Stimulated activated naive CD8-positive, alpha-beta T cell treated with anti-CD3 and anti-CD28 coated beads, Interleukin-15, Interleukin-2, amounts not matched to agents 100 ng/mL and 50 ng/mL, for 24 hours (primary cell): ENCODE measurements at regions not wholly inside any gene's neighbourhood (a gene's known extent, or its start where the extent isn't known, plus 50 kb on each side); places are given as distances from the start of the nearest gene placed in this dataset.

ENCODE experiments used
- H3K27ac Mint-ChIP-seq: one replicate; pipeline ENCODE4 v1.8.0; 2021; ENCODE audit warnings: mild to moderate bottlenecking, mixed read lengths
- H3K27me3 Mint-ChIP-seq: one replicate; pipeline ENCODE4 v1.8.0; 2021; ENCODE audit warnings: mixed read lengths
- H3K36me3 Mint-ChIP-seq: one replicate; pipeline ENCODE4 v1.8.0; 2021; ENCODE audit warnings: low read depth, mixed read lengths
- H3K4me1 Mint-ChIP-seq: one replicate; pipeline ENCODE4 v1.8.0; 2021; ENCODE audit warnings: low read depth, mixed read lengths
- H3K4me3 Mint-ChIP-seq: one replicate; pipeline ENCODE4 v1.8.0; 2021; ENCODE audit warnings: mild to moderate bottlenecking, mixed read lengths
- H3K9me3 Mint-ChIP-seq: one replicate; pipeline ENCODE4 v1.8.0; 2021; ENCODE audit warnings: mixed read lengths

DNA sequence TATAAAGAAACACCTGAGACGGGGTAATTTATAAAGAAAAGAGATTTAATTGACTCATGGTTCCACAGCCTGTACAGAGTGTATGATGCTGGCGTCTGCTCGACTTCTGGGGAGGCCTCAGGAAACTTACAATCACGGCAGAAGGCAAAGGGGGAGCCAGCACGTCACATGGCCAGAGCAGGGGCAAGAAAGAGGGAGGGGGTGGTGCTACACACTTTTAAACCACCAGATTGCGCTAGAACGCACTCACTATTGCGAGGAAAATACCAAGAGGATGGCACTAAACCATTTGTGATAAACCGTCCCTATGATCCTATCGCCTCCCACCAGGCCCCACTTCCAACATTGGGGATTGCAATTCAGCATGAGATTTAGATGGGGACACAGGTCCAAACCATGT lies 79.7 kb upstream of the CARD18 start:
- no peaks in the 10 kb centered on the region for H3K4me1 Mint-ChIP-seq
- peaks cover 9% of the 10 kb centered on the region for H3K27me3 Mint-ChIP-seq
- no peaks in the 10 kb centered on the region for H3K9me3 Mint-ChIP-seq
- no peak overlapping the region for H3K27ac Mint-ChIP-seq
- no peaks in the 10 kb centered on the region for H3K36me3 Mint-ChIP-seq
- no peak overlapping the region for H3K4me3 Mint-ChIP-seq

DNA sequence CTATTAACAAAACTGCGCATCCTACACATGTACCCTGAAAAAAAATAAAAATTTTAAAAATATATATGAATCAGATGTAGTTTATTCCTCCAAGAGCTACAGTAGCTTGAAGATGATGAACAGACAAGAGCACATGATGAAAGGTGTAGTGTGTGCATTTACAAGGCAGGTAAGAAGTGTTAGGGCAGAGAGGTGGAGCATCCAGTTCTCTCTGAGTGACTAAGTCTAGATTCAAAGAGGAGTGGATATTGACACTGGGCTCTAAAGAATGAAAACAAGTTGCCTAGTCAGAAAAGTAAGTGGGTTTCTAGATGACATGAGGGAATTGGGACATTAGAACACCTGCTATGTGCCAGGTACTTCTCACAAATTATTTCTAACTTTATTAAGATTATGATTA lies 76.0 kb upstream of the CARD18 start:
- no peak overlapping the region for H3K4me3 Mint-ChIP-seq
- no peaks in the 10 kb centered on the region for H3K4me1 Mint-ChIP-seq
- H3K27ac Mint-ChIP-seq = no peak overlapping the region
- H3K36me3 Mint-ChIP-seq = no peaks in the 10 kb centered on the region
- H3K27me3 Mint-ChIP-seq = peaks cover 6% of the 10 kb centered on the region
- no peaks in the 10 kb centered on the region for H3K9me3 Mint-ChIP-seq

DNA sequence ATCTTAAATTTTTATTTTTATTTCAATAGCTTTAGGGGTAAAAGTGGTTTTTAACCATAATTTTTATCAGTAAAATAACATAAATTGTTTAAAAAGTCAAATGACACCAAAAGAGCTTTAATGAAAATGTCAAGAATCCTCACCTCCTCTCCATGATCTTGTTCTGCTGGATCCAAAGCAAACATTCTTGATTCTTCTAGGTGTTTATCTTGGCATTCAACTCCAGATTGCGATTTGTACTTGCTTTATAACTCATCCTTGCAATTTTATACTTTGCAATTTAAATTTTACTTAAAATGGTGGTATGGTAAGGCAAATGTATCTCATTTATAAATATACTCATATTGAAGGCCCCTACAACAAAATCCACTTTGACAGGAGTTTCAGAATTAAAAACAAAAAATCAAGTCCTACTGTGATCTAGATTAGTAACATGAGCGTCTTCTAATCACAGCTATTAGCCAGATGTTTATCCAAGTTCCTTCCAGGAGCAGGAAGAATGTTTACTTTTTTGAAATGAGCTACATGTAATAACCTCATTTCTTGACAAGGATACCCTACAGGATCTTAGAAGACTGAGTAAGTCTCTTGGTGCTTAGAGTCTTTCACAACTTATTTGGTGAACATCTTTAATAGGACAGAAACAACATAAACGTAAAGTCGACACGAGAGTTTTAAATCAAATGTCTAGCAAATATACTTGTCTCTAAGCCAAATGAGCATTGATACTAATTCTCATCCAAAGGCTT lies 72.4 kb upstream of the CARD18 start:
- no peak overlapping the region for H3K4me3 Mint-ChIP-seq
- H3K27me3 Mint-ChIP-seq = peaks cover 2% of the 10 kb centered on the region
- no peak overlapping the region for H3K27ac Mint-ChIP-seq
- H3K36me3 Mint-ChIP-seq = no peaks in the 10 kb centered on the region
- no peaks in the 10 kb centered on the region for H3K9me3 Mint-ChIP-seq
- no peaks in the 10 kb centered on the region for H3K4me1 Mint-ChIP-seq

GRCh38 chr11:105208019-105208418 lies 68.5 kb upstream of the CARD18 start:
- Mint-ChIP-seq H3K4me1 (peaks cover 8% of the 10 kb centered on the region), H3K4me3 (no peak overlapping the region), H3K27me3 (no peaks in the 10 kb centered on the region), H3K9me3 (no peaks in the 10 kb centered on the region), H3K27ac (no peak overlapping the region), H3K36me3 (no peaks in the 10 kb centered on the region)

- Mint-ChIP-seq H3K27me3 (no peaks in the 10 kb centered on the region), H3K4me1 (peaks cover 16% of the 10 kb centered on the region), H3K9me3 (no peaks in the 10 kb centered on the region), H3K4me3 (no peak overlapping the region), H3K27ac (no peak overlapping the region), H3K36me3 (no peaks in the 10 kb centered on the region)
Observed at GRCh38 chr11:105206633-105207032, 67.1 kb upstream of the CARD18 start.

DNA sequence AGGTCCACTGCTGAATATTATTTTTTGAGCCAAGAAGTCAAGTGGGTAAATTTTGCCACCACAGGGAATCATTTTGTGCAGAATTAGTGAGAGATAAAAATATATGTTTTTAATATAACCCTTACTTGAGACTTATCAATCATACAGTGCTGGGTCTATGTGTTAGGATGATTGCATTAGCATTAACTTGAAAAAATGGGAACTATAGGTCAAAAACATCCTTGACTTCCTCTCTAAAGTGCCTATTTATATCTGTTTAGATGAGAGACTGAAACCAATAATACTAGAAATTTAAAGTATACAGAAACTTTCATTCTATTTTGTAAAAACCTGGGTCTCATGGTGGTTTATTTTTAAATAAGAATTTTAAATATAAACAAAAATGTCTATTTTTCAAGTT lies 65.1 kb upstream of the CARD18 start:
- Mint-ChIP-seq H3K27ac (no peak overlapping the region), H3K27me3 (no peaks in the 10 kb centered on the region), H3K9me3 (no peaks in the 10 kb centered on the region), H3K4me3 (no peak overlapping the region), H3K36me3 (no peaks in the 10 kb centered on the region), H3K4me1 (peaks cover 16% of the 10 kb centered on the region)

DNA sequence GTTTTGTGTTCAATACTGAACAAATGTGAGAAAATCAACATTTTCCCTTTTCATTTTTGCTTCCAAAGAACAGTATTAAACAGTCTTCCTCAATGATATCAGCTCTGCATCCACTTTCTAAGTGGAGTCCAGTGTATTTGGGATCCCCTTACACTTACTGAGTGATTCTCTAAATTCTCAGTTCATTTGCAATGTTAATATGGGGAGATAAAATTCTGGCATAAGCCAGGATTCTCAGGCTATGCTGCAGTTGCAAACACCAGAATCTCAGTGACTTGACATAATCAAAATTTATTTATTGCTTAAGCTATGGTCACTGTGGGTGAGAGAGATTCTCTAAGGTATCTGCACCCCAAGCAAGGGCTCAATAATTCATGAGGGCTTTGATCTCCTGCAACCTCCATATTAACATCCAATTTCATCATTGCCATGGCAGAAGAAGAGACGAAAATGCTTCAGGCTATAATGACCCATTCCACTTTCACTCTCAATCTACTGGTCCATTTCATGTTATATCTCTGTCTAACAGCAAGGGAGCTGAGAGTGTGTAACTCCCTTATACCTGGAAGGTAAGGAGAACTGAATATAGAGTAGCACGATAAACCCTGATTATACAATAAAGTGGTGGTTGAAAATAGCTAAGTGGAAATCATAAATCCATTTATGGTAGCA lies 64.1 kb upstream of the CARD18 start:
- Mint-ChIP-seq H3K27me3 (no peaks in the 10 kb centered on the region), H3K27ac (no peak overlapping the region), H3K4me1 (peaks cover 16% of the 10 kb centered on the region), H3K4me3 (no peak overlapping the region), H3K36me3 (no peaks in the 10 kb centered on the region), H3K9me3 (no peaks in the 10 kb centered on the region)

- Mint-ChIP-seq H3K9me3 (no peaks in the 10 kb centered on the region), H3K4me3 (no peak overlapping the region), H3K27ac (no peak overlapping the region)
Observed at GRCh38 chr11:105202844-105203548, 63.4 kb upstream of the CARD18 start.

DNA sequence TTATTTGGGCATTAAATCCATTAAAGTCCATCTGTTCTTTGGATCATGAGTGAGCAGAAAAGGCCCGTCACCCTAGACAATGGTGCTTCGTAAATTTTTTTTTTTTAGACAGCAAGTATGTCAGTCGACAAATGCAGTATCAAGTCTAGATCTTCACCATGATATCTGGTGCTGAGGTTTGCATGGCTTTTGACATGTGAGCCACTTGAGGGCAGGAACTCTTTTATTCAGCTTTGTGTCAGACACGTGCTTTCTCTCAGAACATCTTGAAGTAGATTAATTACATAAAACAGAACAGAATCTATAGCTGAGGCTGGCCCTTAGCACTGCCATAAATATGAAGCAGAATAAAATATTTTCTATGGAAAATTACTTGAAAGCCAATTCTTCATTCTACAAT lies 62.9 kb upstream of the CARD18 start:
- Mint-ChIP-seq H3K4me3 (no peak overlapping the region), H3K27ac (no peak overlapping the region), H3K27me3 (no peaks in the 10 kb centered on the region), H3K36me3 (no peaks in the 10 kb centered on the region), H3K9me3 (no peaks in the 10 kb centered on the region), H3K4me1 (peaks cover 16% of the 10 kb centered on the region)

More at GRCh38 chr11:105202844-105203548, 63.4 kb upstream of the CARD18 start:
- peaks cover 16% of the 10 kb centered on the region for H3K4me1 Mint-ChIP-seq
- no peaks in the 10 kb centered on the region for H3K36me3 Mint-ChIP-seq
- no peaks in the 10 kb centered on the region for H3K27me3 Mint-ChIP-seq

GRCh38 chr11:105201166-105201565 lies 61.6 kb upstream of the CARD18 start:
- Mint-ChIP-seq H3K4me1 (peaks cover 16% of the 10 kb centered on the region), H3K4me3 (no peak overlapping the region), H3K9me3 (no peaks in the 10 kb centered on the region), H3K36me3 (no peaks in the 10 kb centered on the region), H3K27ac (no peak overlapping the region), H3K27me3 (no peaks in the 10 kb centered on the region)

GRCh38 chr11:105197071-105197815 lies 57.7 kb upstream of the CARD18 start:
- Mint-ChIP-seq H3K27ac (no peak overlapping the region), H3K36me3 (no peaks in the 10 kb centered on the region), H3K9me3 (no peaks in the 10 kb centered on the region), H3K4me1 (peaks cover under 1% of the 10 kb centered on the region), H3K27me3 (no peaks in the 10 kb centered on the region), H3K4me3 (no peak overlapping the region)

DNA sequence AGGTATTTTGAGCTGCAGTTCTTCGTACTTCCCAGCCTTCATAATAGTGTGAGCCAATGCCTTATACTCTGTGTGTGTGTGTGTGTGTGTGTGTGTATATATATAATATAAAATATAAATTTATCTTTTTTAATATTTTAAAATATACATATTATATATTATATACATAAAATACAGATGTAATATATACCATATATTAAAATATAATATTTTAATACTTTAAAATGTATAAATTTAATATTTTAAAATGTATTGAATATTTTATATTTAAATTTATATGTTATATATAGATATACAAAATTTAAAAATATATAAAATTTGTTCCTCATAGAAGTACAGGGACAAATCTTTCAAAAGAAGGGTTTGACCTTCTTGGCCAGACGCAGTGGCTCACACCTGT lies 53.7 kb upstream of the CARD18 start:
- Mint-ChIP-seq H3K9me3 (no peaks in the 10 kb centered on the region), H3K36me3 (no peaks in the 10 kb centered on the region), H3K27ac (no peak overlapping the region), H3K27me3 (no peaks in the 10 kb centered on the region), H3K4me1 (no peaks in the 10 kb centered on the region), H3K4me3 (no peak overlapping the region)

GRCh38 chr11:105192115-105192514 lies 52.5 kb upstream of the CARD18 start:
- no peak overlapping the region for H3K4me3 Mint-ChIP-seq
- H3K4me1 Mint-ChIP-seq = no peaks in the 10 kb centered on the region
- no peaks in the 10 kb centered on the region for H3K27me3 Mint-ChIP-seq
- no peaks in the 10 kb centered on the region for H3K36me3 Mint-ChIP-seq
- H3K27ac Mint-ChIP-seq = no peak overlapping the region
- H3K9me3 Mint-ChIP-seq = no peaks in the 10 kb centered on the region

DNA sequence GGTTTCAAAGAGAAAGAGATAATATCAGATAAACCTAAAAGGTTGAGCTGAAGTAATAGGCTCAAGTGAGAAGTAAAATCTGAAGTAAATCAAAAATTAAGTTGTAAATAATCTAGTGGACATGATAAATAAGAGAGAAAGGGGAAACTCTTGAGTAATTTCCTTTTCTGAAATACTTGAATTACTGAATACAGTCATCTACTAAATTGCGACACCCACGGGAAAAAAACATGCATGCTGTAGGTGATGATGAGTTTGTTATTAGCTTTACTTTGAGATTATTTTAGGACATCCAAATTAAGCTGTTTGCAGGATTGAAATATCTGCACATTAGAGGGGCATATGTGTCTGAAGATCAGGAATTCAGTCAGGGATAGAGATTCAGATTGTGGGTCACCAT lies 50.0 kb upstream of the CARD18 start:
- H3K4me1 Mint-ChIP-seq = no peaks in the 10 kb centered on the region
- no peak overlapping the region for H3K27ac Mint-ChIP-seq
- H3K4me3 Mint-ChIP-seq = no peak overlapping the region
- no peaks in the 10 kb centered on the region for H3K27me3 Mint-ChIP-seq
- no peaks in the 10 kb centered on the region for H3K36me3 Mint-ChIP-seq
- no peaks in the 10 kb centered on the region for H3K9me3 Mint-ChIP-seq
